Keratinocyte (primary cell): ENCODE measurements at regions not wholly inside any gene's neighbourhood (a gene's known extent, or its start where the extent isn't known, plus 50 kb on each side); places are given as distances from the start of the nearest gene placed in this dataset.

ENCODE experiments used
- DNase-seq: peaks from one replicate; pipeline ENCODE4 v3.0.0-alpha.2; 2011; ENCODE audit warnings: low read depth, missing footprints, low spot score
- FAIRE-seq: peaks from 2 replicates; lab custom pipeline; 2011; peaks lifted over from hg19 to GRCh38; lab: Jason Lieb, UNC
- H2AFZ ChIP-seq: 2 replicates; pipeline ENCODE4 v1.6.0; 2012; ENCODE audit warnings: low read length, control low read depth, inconsistent platforms; ENCODE audit not compliant: control insufficient read depth
- H3K27ac ChIP-seq: 2 replicates; pipeline ENCODE4 v1.5.1; 2011; ENCODE audit warnings: low read length; ENCODE audit not compliant: control insufficient read depth, insufficient read depth
- H3K27me3 ChIP-seq: 3 replicates; pipeline ENCODE4 v1.6.0; 2011; ENCODE audit warnings: low read length; ENCODE audit not compliant: control insufficient read depth, insufficient read depth; ENCODE audit errors: extremely low read depth
- H3K36me3 ChIP-seq, 2 experiments: 2 replicates in 1 of 2; 3 replicates in 1 of 2; pipeline ENCODE4 v1.5.1; 2011; ENCODE audit warnings: low read length in 2 of 2, mild to moderate bottlenecking in 1 of 2; ENCODE audit not compliant: control insufficient read depth in 2 of 2, insufficient read depth in 2 of 2; ENCODE audit errors: extremely low read depth in 1 of 2
- H3K4me1 ChIP-seq: 3 replicates; pipeline ENCODE4 v1.5.1; 2011; ENCODE audit warnings: low read length; ENCODE audit not compliant: control insufficient read depth, insufficient read depth; ENCODE audit errors: extremely low read depth
- H3K4me2 ChIP-seq: 3 replicates; pipeline ENCODE4 v1.6.0; 2011; ENCODE audit warnings: low read depth, low read length; ENCODE audit not compliant: control insufficient read depth, insufficient read depth; ENCODE audit errors: extremely low read depth
- H3K4me3 ChIP-seq, 3 experiments: fragments of 200-600 bp in 1 of 3; sonication (generic) in 1 of 3; 2 replicates in 2 of 3; 3 replicates in 1 of 3; pipeline ENCODE4 v1.5.1; 2011 to 2016; ENCODE audit warnings: low read length in 3 of 3, mild to moderate bottlenecking in 3 of 3, control low read depth in 2 of 3, inconsistent platforms in 1 of 3, low read depth in 1 of 3, mixed read lengths in 1 of 3, mixed run types in 1 of 3, moderate library complexity in 1 of 3; ENCODE audit not compliant: control insufficient read depth in 2 of 3, insufficient read depth in 2 of 3; ENCODE audit errors: extremely low read depth in 1 of 3
- H3K79me2 ChIP-seq: 2 replicates; pipeline ENCODE4 v1.6.0; 2012; ENCODE audit warnings: low read length; ENCODE audit not compliant: control insufficient read depth, insufficient read depth
- H3K9ac ChIP-seq: 3 replicates; pipeline ENCODE4 v1.6.0; 2011; ENCODE audit warnings: low read length; ENCODE audit not compliant: control insufficient read depth, insufficient read depth; ENCODE audit errors: extremely low read depth
- H3K9me1 ChIP-seq: 3 replicates; pipeline ENCODE4 v1.6.0; 2011; ENCODE audit warnings: low read length; ENCODE audit not compliant: control insufficient read depth, insufficient read depth; ENCODE audit errors: extremely low read depth
- H3K9me3 ChIP-seq: 2 replicates; pipeline ENCODE4 v1.5.1; 2012; ENCODE audit warnings: low read depth, low read length; ENCODE audit not compliant: control insufficient read depth
- H4K20me1 ChIP-seq: 3 replicates; pipeline ENCODE4 v1.6.0; 2011; ENCODE audit warnings: low read length; ENCODE audit not compliant: control insufficient read depth, insufficient read depth; ENCODE audit errors: extremely low read depth
- CTCF ChIP-seq, 3 experiments: IDR thresholded peaks in 1 of 3; conservative IDR thresholded peaks in 1 of 3; optimal IDR thresholded peaks in 1 of 3; 2 replicates in 2 of 3; 3 replicates in 1 of 3; pipeline versions ENCODE3 to v1.5.1; 2011; ENCODE audit warnings: low read length in 3 of 3, mild to moderate bottlenecking in 3 of 3, moderate library complexity in 2 of 3, control low read depth in 1 of 3, inconsistent platforms in 1 of 3; ENCODE audit not compliant: insufficient read depth in 2 of 3; ENCODE audit errors: extremely low read depth in 1 of 3
- EZH2 ChIP-seq: IDR thresholded peaks from one replicate; pipeline ENCODE4 v1.6.1; 2012; ENCODE audit warnings: inconsistent platforms, mild to moderate bottlenecking, low read length, moderate library complexity
- dilution Hi-C: fragments of 300-500 bp; cut with MboI; formaldehyde crosslinking; loops from one replicate; pipeline ENCODE4 v1.7.0; 2020; ENCODE audit warnings: low sequenced_read_pairs; ENCODE audit not compliant: extremely low pct_ligation_motif_present

GRCh38 chr11:27816197-27816596 is 115.9 kb upstream of the BDNF start:
- Histone ChIP-seq H3K4me1 (no peaks in the 10 kb centered on the region), H3K79me2 (no peaks in the 10 kb centered on the region), H4K20me1 (no peaks in the 10 kb centered on the region), H3K27ac (no peak overlapping the region), H3K9me1 (no peaks in the 10 kb centered on the region), H3K36me3 (no peaks in the 10 kb centered on the region), H3K9ac (no peak overlapping the region), H3K27me3 (no peaks in the 10 kb centered on the region), H3K9me3 (no peaks in the 10 kb centered on the region), H2AFZ (no peak overlapping the region), H3K4me3 (no peak overlapping the region), H3K4me2 (no peak overlapping the region)
- FAIRE-seq = no peak
- dilution Hi-C loops = no loop called here
- no peak for DNase-seq
- TF ChIP-seq CTCF (optimal IDR thresholded peaks at IDR 0.05 in 1 of 3, IDR thresholded peaks at IDR 0.05 in 1 of 3, conservative IDR thresholded peaks at IDR 0.05 in 1 of 3; ENCODE audit: extremely low read depth in 1 of 3, insufficient read depth in 2 of 3, low read length in 3 of 3) (no peak), EZH2 (no peak)

- Histone ChIP-seq H3K9me3 (no peaks in the 10 kb centered on the region), H3K9me1 (no peaks in the 10 kb centered on the region), H3K36me3 (no peaks in the 10 kb centered on the region), H4K20me1 (no peaks in the 10 kb centered on the region), H3K4me1 (no peaks in the 10 kb centered on the region), H3K9ac (no peak overlapping the region), H3K4me2 (no peak overlapping the region), H3K27me3 (no peaks in the 10 kb centered on the region), H3K27ac (no peak overlapping the region), H3K79me2 (no peaks in the 10 kb centered on the region), H2AFZ (no peak overlapping the region), H3K4me3 (no peak overlapping the region)
- no peak for FAIRE-seq
- dilution Hi-C loops = no loop called here
- DNase-seq = no peak
- TF ChIP-seq EZH2 = no peak
- TF ChIP-seq CTCF (optimal IDR thresholded peaks at IDR 0.05 in 1 of 3, IDR thresholded peaks at IDR 0.05 in 1 of 3, conservative IDR thresholded peaks at IDR 0.05 in 1 of 3; ENCODE audit: extremely low read depth in 1 of 3, insufficient read depth in 2 of 3, low read length in 3 of 3) = no peak
Observed at GRCh38 chr11:27812341-27812740, 112.1 kb upstream of the BDNF start.
